H54 (cell line): ENCODE measurements at regions not wholly inside any gene's neighbourhood (a gene's known extent, or its start where the extent isn't known, plus 50 kb on each side); places are given as distances from the start of the nearest gene placed in this dataset.

Experiments used
- DNase-seq: peaks from one replicate; pipeline ENCODE4 v3.0.0; 2011; ENCODE audit warnings: low spot score, mixed read lengths; ENCODE audit not compliant: insufficient read length
- FAIRE-seq: peaks from 3 replicates; lab custom pipeline; 2011; peaks lifted over from hg19 to GRCh38; lab: Jason Lieb, UNC
- POLR2A ChIP-seq: IDR thresholded peaks from 2 replicates; pipeline ENCODE4 v1.6.1; 2011; ENCODE audit warnings: low read depth, mild to moderate bottlenecking, low read length

- DNase-seq (no peak), FAIRE-seq (no peak)
- no peak for TF ChIP-seq POLR2A
These were observed 130.0 kb upstream of the BMP5 start for GRCh38 chr6:56005426-56005825.

- peak; percentile 12 for DNase-seq
- no peak for TF ChIP-seq POLR2A
- peak; percentile 93 for FAIRE-seq
These were observed 129.0 kb upstream of the BMP5 start for GRCh38 chr6:56004426-56004825.

- no peak for TF ChIP-seq POLR2A
- FAIRE-seq (peak; percentile 55), DNase-seq (no peak)
These were observed 128.2 kb upstream of the BMP5 start for GRCh38 chr6:56003616-56004015.

GRCh38 chr6:56002336-56002735 lies 126.9 kb upstream of the BMP5 start:
- TF ChIP-seq POLR2A: no peak
- DNase-seq (no peak), FAIRE-seq (no peak)

GRCh38 chr6:55998576-55998975 lies 123.2 kb upstream of the BMP5 start:
- TF ChIP-seq POLR2A: no peak
- FAIRE-seq: no peak
- DNase-seq: no peak

- no peak for FAIRE-seq
These were observed 122.0 kb upstream of the BMP5 start for GRCh38 chr6:55997223-55997874.

GRCh38 chr6:55994531-55994930 lies 119.1 kb upstream of the BMP5 start:
- no peak for TF ChIP-seq POLR2A
- DNase-seq (no peak), FAIRE-seq (no peak)

More at GRCh38 chr6:55997223-55997874, 122.0 kb upstream of the BMP5 start:
- no peak for TF ChIP-seq POLR2A
- DNase-seq: no peak

- TF ChIP-seq POLR2A: no peak
- FAIRE-seq: no peak
- DNase-seq: no peak
These were observed 118.0 kb upstream of the BMP5 start for GRCh38 chr6:55993418-55993817.

- FAIRE-seq (no peak), DNase-seq (no peak)
- no peak for TF ChIP-seq POLR2A
These were observed 117.2 kb upstream of the BMP5 start for GRCh38 chr6:55992546-55992945.

GRCh38 chr6:55985309-55985708 lies 109.9 kb upstream of the BMP5 start:
- no peak for TF ChIP-seq POLR2A
- DNase-seq (no peak), FAIRE-seq (no peak)

- DNase-seq: no peak
- no peak for FAIRE-seq
- no peak for TF ChIP-seq POLR2A
These were observed 108.5 kb upstream of the BMP5 start for GRCh38 chr6:55983861-55984260.

- DNase-seq: no peak
- no peak for TF ChIP-seq POLR2A
- peak; percentile 57 for FAIRE-seq
These were observed 106.3 kb upstream of the BMP5 start for GRCh38 chr6:55981660-55982059.

GRCh38 chr6:55980627-55981211 lies 105.3 kb upstream of the BMP5 start:
- FAIRE-seq: peak; percentile 81
- TF ChIP-seq POLR2A: no peak
- peak; percentile 12 for DNase-seq

GRCh38 chr6:55979526-55979925 lies 104.1 kb upstream of the BMP5 start:
- FAIRE-seq (peak; percentile 33), DNase-seq (no peak)
- TF ChIP-seq POLR2A: no peak

GRCh38 chr6:55977959-55978665 lies 102.7 kb upstream of the BMP5 start:
- FAIRE-seq (peak; percentile 11), DNase-seq (no peak)
- TF ChIP-seq POLR2A: no peak

- TF ChIP-seq POLR2A: no peak
- DNase-seq (no peak), FAIRE-seq (no peak)
These were observed 99.3 kb upstream of the BMP5 start for GRCh38 chr6:55974688-55975087.
